ENCODE measurements at regions not wholly inside any gene's neighbourhood (a gene's known extent, or its start where the extent isn't known, plus 50 kb on each side); places are given as distances from the start of the nearest gene placed in this dataset.
"Not testable (repeated sequence)": the region's sequence is repeated elsewhere in the genome, so short reads cannot be mapped to it uniquely, and the experiment has no call there.

- DNase-seq (ENCODE audit: low read depth in 2 of 2), result no peak
These were observed 309.4 kb downstream of the RPS24 start for GRCh38 chr10:78342827-78343653.

GRCh38 chr10:78344257-78344656 is 310.6 kb downstream of the RPS24 start:
- not testable (repeated sequence) for DNase-seq (ENCODE audit: low read depth in 2 of 2)

- not testable (repeated sequence) for DNase-seq (ENCODE audit: low read depth in 2 of 2)
These were observed 311.9 kb downstream of the RPS24 start for GRCh38 chr10:78345515-78345914.

- no peak for DNase-seq (ENCODE audit: low read depth in 2 of 2)
These were observed 313.1 kb downstream of the RPS24 start for GRCh38 chr10:78346721-78347120.

- DNase-seq (ENCODE audit: low read depth in 2 of 2), result no peak
These were observed 314.9 kb downstream of the RPS24 start for GRCh38 chr10:78348411-78349164.

GRCh38 chr10:78349165-78349516 is 315.5 kb downstream of the RPS24 start:
- no peak for DNase-seq (ENCODE audit: low read depth in 2 of 2)

GRCh38 chr10:78349911-78350663 is 316.4 kb downstream of the RPS24 start:
- DNase-seq (ENCODE audit: low read depth in 2 of 2), result no peak

GRCh38 chr10:78351283-78351682 is 317.6 kb downstream of the RPS24 start:
- DNase-seq (ENCODE audit: low read depth in 2 of 2), result no peak

GRCh38 chr10:78351809-78352208 is 318.1 kb downstream of the RPS24 start:
- no peak for DNase-seq (ENCODE audit: low read depth in 2 of 2)

- DNase-seq (ENCODE audit: low read depth in 2 of 2), result no peak
These were observed 320.0 kb downstream of the RPS24 start for GRCh38 chr10:78353636-78354035.

GRCh38 chr10:78354101-78354500 is 320.4 kb downstream of the RPS24 start:
- DNase-seq (ENCODE audit: low read depth in 2 of 2), result no peak

- no peak for DNase-seq (ENCODE audit: low read depth in 2 of 2)
These were observed 322.7 kb downstream of the RPS24 start for GRCh38 chr10:78356291-78356900.

GRCh38 chr10:78357141-78358063 is 323.7 kb downstream of the RPS24 start:
- no peak for DNase-seq (ENCODE audit: low read depth in 2 of 2)

- no peak for DNase-seq (ENCODE audit: low read depth in 2 of 2)
These were observed 324.7 kb downstream of the RPS24 start for GRCh38 chr10:78358351-78358750.

- DNase-seq (ENCODE audit: low read depth in 2 of 2), result no peak
These were observed 325.3 kb downstream of the RPS24 start for GRCh38 chr10:78358982-78359381.

GRCh38 chr10:78359640-78360091 is 326.0 kb downstream of the RPS24 start:
- no peak for DNase-seq (ENCODE audit: low read depth in 2 of 2)

GRCh38 chr10:78360284-78360683 is 326.6 kb downstream of the RPS24 start:
- DNase-seq (ENCODE audit: low read depth in 2 of 2), result no peak

- no peak for DNase-seq (ENCODE audit: low read depth in 2 of 2)
These were observed 327.4 kb downstream of the RPS24 start for GRCh38 chr10:78361031-78361430.

GRCh38 chr10:78362406-78363022 is 328.9 kb downstream of the RPS24 start:
- DNase-seq (ENCODE audit: low read depth in 2 of 2), result no peak

- no peak for DNase-seq (ENCODE audit: low read depth in 2 of 2)
These were observed 329.5 kb downstream of the RPS24 start for GRCh38 chr10:78363190-78363589.
